ENCODE measurements at regions not wholly inside any gene's neighbourhood (a gene's known extent, or its start where the extent isn't known, plus 50 kb on each side); places are given as distances from the start of the nearest gene placed in this dataset.

GRCh38 chr2:217655651-217656050 is 347.1 kb downstream of the TNS1 start:
- no peak for DNase-seq (ENCODE audit: low read depth)

- no peak for DNase-seq (ENCODE audit: low read depth)
Measured at GRCh38 chr2:217654168-217654567, 348.6 kb downstream of the TNS1 start.

- no peak for DNase-seq (ENCODE audit: low read depth)
Measured at GRCh38 chr2:217652761-217653639, 349.8 kb downstream of the TNS1 start.

GRCh38 chr2:217650716-217651360 is 352.0 kb downstream of the TNS1 start:
- no peak for DNase-seq (ENCODE audit: low read depth)

DNA sequence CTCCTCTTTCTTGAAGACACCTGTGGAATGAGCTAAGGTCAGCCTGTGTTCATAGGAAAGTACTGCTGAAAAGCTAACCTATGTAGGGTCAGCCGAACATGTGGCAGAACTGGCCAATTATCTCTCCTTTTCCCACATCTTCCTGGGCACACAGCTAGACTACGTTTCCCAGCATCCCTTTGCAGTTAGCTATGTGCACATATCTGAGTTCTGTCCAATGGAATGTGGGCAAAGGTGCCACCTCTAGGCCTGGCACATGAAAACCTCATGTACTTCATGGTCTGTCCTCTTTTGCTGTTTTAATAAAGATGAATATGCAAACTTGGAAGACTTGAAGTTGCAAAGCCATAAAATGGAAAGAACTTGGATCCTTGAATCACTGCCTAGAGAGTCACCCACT is 352.6 kb downstream of the TNS1 start:
- no peak for DNase-seq (ENCODE audit: low read depth)

GRCh38 chr2:217647925-217648324 is 354.9 kb downstream of the TNS1 start:
- DNase-seq (ENCODE audit: low read depth): no peak

DNA sequence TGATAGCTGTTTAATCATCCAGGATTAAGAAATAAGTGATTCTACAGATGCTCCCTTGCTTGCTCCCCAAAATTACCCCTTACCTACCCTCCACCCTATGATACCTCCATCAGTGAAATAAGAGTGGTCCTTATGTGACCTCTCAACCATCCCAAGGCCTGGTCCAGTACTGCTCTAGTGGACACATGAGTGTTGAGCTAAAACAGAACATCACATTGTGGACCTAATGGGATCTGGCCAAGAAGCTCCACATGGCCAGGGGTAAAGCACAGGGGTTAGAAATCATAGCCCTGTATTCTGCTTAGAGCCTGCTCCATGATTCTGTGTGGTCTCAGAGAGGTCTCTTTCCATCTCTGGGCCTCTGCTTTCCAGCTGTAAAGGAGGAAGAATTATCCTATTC is 355.6 kb downstream of the TNS1 start:
- DNase-seq (ENCODE audit: low read depth): no peak

- DNase-seq (ENCODE audit: low read depth): no peak
Measured at GRCh38 chr2:217645896-217646295, 356.9 kb downstream of the TNS1 start.

DNA sequence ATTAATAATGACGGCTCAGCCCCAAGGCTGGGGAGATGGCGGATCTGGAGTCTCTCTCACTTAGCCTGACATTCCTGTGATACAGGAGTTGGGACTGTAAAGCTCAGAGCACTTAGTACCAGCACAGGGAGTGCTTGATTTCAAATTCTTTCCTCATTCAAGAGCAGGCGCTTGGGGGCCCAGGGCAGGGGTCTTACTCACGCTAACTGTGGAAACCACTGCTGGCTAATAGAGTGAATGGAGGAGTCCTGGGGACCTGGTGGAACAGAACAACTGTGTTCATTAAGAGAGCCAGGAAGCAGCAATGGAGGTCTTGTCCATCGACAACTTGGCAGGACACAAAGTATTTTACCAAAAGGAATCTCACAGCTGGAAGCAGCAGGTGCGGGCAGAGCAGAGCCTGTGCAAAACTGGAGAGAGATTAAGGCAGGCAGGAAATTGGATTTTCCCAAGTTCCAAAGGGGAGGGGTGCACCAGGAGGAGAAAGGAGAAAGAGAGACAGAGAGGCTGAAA is 358.9 kb downstream of the TNS1 start:
- DNase-seq (ENCODE audit: low read depth): no peak

GRCh38 chr2:217642944-217643343 is 359.9 kb downstream of the TNS1 start:
- no peak for DNase-seq (ENCODE audit: low read depth)

DNA sequence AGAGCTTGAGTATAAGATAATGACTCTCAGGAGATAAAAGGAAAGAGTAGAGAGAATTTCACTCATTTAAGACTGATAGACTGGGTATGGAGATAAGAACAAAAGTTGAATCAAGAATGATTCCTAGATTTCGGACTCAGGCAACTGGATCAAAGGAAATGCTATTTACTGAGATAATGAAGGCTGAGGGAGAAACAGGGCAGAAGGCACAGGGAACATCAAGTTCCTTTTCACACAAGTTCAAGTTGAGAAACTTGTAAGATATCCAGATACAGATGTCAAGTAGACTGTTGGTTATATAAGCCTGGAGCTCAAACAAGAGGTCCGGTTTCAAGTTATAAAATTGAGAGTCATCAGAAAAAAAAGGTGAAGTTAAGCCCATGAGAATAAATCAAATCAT is 360.8 kb downstream of the TNS1 start:
- no peak for DNase-seq (ENCODE audit: low read depth)

DNA sequence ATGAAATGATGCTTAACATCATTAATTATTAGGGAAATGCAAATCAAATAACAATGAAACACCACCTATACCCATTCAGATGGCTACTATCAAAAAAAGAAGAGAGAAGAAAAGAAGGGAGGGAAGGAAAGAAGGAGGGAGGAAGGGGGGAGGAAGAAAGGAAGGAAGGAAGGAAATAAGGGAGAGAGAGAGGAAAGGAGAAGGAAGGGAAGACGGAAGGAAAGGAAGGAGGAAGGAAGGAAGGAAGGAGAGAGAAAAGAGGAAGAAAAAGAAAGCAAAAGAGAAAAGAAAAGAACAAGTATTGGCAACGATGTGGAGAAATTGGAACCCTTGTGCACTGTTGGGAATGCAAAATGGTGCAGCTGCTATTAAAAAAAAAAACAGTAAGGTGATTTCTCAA is 363.3 kb downstream of the TNS1 start:
- DNase-seq (ENCODE audit: low read depth): no peak

DNA sequence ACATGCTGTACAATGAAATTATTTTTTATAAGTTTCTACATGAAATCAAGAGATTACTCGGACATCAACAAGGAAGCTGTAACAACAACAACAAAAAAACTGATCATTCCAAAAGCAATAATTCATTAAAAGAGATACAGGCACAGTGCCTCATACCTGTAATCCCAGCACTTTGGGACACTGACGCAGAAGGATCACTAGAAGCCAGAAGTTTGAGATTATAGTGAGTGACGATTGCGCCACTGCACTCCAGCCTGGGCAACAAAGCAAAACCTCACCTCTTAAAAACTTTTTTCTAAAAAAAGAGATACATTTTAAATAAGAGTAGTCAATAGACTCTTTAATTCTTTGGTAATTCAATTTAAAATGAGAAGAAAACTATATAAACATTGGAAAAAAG is 364.3 kb downstream of the TNS1 start:
- no peak for DNase-seq (ENCODE audit: low read depth)

DNA sequence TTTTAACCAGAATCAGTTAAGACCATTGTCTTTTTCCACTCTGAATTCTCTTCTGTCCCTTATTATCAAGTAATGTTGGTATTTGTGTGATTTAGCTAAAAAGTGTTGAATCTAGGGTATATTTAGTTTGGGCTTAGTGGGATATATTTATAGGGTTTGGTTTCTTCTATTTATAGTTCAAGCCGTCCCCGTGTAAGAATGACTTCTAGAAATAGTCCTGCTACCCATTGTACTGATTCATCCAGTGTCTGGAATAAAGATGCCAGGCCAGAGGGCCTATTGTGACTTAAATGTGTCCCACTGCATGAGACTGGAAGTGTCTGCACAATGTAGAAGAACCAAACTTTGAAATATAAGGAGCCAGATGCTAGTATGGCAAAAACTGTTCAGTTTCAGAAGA is 364.8 kb downstream of the TNS1 start:
- no peak for DNase-seq (ENCODE audit: low read depth)

DNA sequence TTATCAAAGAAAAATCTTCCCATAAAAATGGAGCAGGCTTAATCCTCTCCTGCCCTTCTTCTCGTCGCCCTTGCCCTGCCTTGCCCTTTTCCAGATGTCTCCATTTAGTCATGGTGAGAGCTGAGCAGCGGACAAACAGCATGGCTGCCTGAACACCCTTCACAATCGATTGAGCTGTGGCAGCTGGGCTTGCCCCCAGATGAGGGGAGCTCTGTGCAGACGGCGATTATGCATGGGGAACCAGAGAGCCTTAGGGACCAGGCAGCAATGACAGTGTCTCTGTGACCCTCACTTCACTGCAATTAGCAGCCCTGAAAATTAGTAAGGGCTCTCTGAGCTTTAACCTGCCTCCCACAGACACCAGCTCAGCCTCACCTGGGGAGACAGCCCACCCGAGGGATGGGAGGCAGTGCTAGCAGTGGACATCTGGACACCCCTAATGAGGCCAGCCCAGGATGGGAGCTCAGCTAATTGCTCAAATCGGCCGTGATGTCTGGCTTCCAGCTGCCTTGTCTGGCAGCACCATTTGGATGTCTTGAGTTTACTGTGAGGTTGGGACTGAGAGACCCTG is 365.7 kb downstream of the TNS1 start:
- DNase-seq (ENCODE audit: low read depth): no peak

DNA sequence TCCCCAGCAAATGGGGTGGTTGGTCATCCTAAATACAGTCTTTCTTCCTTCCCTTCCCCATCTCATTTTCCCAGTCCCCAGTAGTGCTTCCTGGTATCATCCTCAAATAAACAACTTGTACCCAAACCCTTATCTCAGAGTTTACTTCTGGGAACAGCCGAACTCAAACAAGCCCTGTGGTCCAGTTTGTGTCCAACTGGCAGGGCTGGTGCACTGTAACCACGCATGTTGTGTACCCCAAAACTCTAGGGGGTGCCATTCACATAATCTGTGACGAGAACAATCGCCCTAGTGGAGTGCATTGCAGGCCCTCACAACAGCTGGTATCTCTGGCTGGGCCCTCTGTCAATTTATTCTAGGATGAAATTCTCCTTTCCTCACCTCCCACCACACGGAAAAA is 366.2 kb downstream of the TNS1 start:
- no peak for DNase-seq (ENCODE audit: low read depth)

GRCh38 chr2:217634871-217635270 is 367.9 kb downstream of the TNS1 start:
- no peak for DNase-seq (ENCODE audit: low read depth)

DNA sequence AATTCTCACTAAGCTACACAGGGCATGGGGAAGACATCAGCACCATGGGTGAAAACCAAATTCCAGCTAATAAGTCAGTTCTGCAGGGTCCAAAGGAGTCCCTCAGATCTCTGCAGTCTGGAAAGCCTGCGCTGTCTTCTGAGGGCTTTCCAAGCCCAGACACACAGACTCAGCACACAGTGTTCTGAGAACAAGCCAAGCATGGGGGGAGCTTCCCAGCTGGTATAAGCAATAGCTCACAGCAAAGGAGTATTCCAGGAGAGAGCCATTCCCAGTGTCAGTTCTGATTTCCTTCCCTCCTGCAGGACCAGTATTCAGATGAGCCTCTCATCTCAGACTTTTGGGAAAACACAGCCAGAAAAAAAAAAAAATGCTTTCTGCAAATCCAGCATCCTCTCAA is 370.8 kb downstream of the TNS1 start:
- no peak for DNase-seq (ENCODE audit: low read depth)

GRCh38 chr2:217631115-217631514 is 371.7 kb downstream of the TNS1 start:
- DNase-seq (ENCODE audit: low read depth): no peak

DNA sequence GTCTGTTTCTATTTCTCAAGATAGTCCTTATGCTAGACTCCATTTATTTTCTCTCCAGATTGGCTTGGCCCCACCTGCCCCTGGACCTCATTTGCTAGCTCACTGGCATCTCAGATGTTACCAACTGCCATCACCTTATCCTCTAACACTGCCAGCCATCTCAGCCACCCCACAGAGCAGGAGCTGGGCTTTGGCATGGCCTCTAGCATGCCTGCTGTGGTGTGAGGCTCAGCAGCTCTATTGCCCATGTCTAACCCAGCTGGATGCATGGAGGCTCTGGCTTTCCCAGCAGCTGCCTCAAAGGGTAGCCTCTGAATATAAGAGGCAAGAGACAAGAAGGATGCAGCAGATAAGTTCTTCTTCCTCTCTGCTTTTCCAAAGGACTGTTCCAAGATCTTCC is 373.4 kb downstream of the TNS1 start:
- DNase-seq (ENCODE audit: low read depth): no peak

GRCh38 chr2:217628061-217628460 is 374.7 kb downstream of the TNS1 start:
- DNase-seq (ENCODE audit: low read depth): no peak

DNA sequence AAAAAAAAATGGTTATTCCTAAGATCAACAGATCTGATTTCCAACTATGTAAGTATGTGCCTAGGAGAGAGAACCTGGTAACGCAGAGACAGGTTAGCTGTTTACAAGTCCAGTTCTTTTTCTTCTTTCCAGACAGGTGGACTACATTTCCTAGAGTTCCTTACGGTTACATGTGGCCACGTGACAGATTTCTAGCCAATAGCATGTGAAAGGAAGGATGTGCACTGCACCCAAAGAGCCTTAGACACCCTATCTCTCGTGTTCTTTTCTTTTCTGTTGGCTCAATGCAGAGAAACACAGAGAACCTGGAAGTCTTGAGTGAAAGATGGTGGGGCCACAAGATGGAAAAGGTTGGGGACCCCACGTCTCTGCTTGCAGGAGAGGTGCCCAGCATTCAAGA is 375.9 kb downstream of the TNS1 start:
- no peak for DNase-seq (ENCODE audit: low read depth)

GRCh38 chr2:217625557-217626169 is 377.1 kb downstream of the TNS1 start:
- DNase-seq (ENCODE audit: low read depth): no peak

Measured in stimulated activated CD4-positive, alpha-beta T cell treated with anti-CD3 and anti-CD28 coated beads, Interleukin-2, amount 100 ng/mL, for 4 hours (primary cell).